ENCODE measurements at regions not wholly inside any gene's neighbourhood (a gene's known extent, or its start where the extent isn't known, plus 50 kb on each side); places are given as distances from the start of the nearest gene placed in this dataset.

DNA sequence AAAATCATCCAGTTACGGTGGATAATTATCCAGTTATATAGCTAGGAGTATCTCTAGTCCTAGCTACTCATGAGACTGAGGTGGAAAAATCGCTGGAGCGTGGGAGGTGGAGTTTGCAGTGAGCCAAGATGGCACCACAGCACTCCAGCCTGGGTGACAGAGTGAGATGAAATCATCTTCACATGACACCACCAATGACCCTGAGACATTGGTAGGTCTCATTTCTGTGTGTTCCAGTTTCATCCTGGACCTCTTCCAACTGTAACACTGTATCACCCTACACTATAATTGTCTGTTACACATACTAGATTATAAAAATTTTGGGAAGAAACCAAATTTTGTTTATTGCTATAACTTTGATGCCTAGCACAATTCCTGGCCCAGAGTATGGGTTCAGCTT lies 446.8 kb downstream of the TMEM135 start:
- no peak for TF ChIP-seq POLR2A (IDR thresholded peaks at IDR 0.05)
- TF ChIP-seq, protein P1, sequence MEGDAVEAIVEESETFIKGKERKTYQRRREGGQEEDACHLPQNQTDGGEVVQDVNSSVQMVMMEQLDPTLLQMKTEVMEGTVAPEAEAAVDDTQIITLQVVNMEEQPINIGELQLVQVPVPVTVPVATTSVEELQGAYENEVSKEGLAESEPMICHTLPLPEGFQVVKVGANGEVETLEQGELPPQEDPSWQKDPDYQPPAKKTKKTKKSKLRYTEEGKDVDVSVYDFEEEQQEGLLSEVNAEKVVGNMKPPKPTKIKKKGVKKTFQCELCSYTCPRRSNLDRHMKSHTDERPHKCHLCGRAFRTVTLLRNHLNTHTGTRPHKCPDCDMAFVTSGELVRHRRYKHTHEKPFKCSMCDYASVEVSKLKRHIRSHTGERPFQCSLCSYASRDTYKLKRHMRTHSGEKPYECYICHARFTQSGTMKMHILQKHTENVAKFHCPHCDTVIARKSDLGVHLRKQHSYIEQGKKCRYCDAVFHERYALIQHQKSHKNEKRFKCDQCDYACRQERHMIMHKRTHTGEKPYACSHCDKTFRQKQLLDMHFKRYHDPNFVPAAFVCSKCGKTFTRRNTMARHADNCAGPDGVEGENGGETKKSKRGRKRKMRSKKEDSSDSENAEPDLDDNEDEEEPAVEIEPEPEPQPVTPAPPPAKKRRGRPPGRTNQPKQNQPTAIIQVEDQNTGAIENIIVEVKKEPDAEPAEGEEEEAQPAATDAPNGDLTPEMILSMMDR (IDR thresholded peaks at IDR 0.05) = no peak

Data from ovary (tissue), 3 donors.